Ascending aorta (tissue), 2 donors: ENCODE measurements at regions not wholly inside any gene's neighbourhood (a gene's known extent, or its start where the extent isn't known, plus 50 kb on each side); places are given as distances from the start of the nearest gene placed in this dataset.

ENCODE experiments used
- DNase-seq, 2 donors: peaks; one replicate each; pipeline ENCODE4 v3.0.0-alpha.2; 2019; ENCODE audit warnings: low spot score in 2 of 2
- H3K27ac ChIP-seq, 2 donors: fragments of 200-600 bp; sonication (generic); one replicate each; pipeline ENCODE4 v1.5.1; 2016 to 2017; ENCODE audit warnings: mild to moderate bottlenecking in 1 of 2
- H3K27me3 ChIP-seq: fragments of 200-600 bp; sonication (generic); one replicate; pipeline ENCODE4 v1.5.1; 2017
- H3K36me3 ChIP-seq, 2 donors: fragments of 200-600 bp; sonication (generic); one replicate each; pipeline ENCODE4 v1.5.1; 2016
- H3K4me1 ChIP-seq, 2 donors: fragments of 200-600 bp; sonication (generic); one replicate each; pipeline ENCODE4 v1.5.1; 2016 to 2017; ENCODE audit warnings: mild to moderate bottlenecking in 1 of 2
- H3K4me3 ChIP-seq, 2 donors: fragments of 200-600 bp; sonication (generic); one replicate each; pipeline ENCODE4 v1.5.1; 2016 to 2017; ENCODE audit warnings: mild to moderate bottlenecking in 1 of 2
- H3K9me3 ChIP-seq, 2 donors: fragments of 200-600 bp; sonication (generic); one replicate each; pipeline ENCODE4 v1.5.1; 2016
- intact Hi-C: fragments of 100-400 bp; cut with DNase I; formaldehyde crosslinking; loops from one replicate; pipeline ENCODE4 v1.15.1; 2023
- TF ChIP-seq, protein P1 (sequence below), 3 experiments: fragments of 200-600 bp in 2 of 3; fragments of 450-650 bp in 1 of 3; sonication (generic) in 2 of 3; IDR thresholded peaks; one replicate each; pipeline ENCODE4 v1.5.1; 2016 to 2019; ENCODE audit warnings: antibody characterized with exemption in 3 of 3, mild to moderate bottlenecking in 1 of 3, moderate library complexity in 1 of 3

GRCh38 chr2:5083402-5083801 lies 608.8 kb upstream of the SOX11 start:
- intact Hi-C loops = no loop called here

DNA sequence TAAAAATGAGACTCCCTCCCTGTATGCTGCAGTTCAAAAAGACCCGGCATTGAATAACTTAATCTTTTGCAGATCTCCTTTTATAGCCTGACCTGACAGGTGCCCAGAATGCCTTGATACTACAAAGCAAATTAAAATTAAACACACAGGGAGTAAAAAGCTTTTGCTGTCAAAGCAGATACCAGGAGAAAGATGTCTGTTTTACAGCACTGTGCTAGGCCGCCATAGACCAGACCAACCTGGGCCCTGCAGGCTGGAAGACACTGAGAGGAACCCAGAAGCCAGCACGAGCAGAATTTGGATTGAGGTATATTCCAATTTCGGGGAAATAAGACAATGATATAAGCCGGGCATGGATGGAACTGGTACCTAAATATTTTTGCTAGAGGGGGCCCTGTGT lies 602.8 kb upstream of the SOX11 start:
- Histone ChIP-seq H3K36me3 (no peaks in the 10 kb centered on the region), H3K9me3 (no peaks in the 10 kb centered on the region), H3K4me1 (no peaks in the 10 kb centered on the region), H3K27me3 (no peaks in the 10 kb centered on the region), H3K4me3 (no peak overlapping the region), H3K27ac (no peak overlapping the region)
- intact Hi-C loops = no loop called here
- DNase-seq = no peak
- TF ChIP-seq, protein P1, sequence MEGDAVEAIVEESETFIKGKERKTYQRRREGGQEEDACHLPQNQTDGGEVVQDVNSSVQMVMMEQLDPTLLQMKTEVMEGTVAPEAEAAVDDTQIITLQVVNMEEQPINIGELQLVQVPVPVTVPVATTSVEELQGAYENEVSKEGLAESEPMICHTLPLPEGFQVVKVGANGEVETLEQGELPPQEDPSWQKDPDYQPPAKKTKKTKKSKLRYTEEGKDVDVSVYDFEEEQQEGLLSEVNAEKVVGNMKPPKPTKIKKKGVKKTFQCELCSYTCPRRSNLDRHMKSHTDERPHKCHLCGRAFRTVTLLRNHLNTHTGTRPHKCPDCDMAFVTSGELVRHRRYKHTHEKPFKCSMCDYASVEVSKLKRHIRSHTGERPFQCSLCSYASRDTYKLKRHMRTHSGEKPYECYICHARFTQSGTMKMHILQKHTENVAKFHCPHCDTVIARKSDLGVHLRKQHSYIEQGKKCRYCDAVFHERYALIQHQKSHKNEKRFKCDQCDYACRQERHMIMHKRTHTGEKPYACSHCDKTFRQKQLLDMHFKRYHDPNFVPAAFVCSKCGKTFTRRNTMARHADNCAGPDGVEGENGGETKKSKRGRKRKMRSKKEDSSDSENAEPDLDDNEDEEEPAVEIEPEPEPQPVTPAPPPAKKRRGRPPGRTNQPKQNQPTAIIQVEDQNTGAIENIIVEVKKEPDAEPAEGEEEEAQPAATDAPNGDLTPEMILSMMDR (IDR thresholded peaks at IDR 0.05) = no peak

More at GRCh38 chr2:5083402-5083801, 608.8 kb upstream of the SOX11 start:
- H3K9me3 ChIP-seq = no peaks in the 10 kb centered on the region
- no peak overlapping the region for H3K4me3 ChIP-seq
- H3K27ac ChIP-seq = no peak overlapping the region
- H3K27me3 ChIP-seq = no peaks in the 10 kb centered on the region
- DNase-seq = no peak
- no peaks in the 10 kb centered on the region for H3K4me1 ChIP-seq
- H3K36me3 ChIP-seq = no peaks in the 10 kb centered on the region
- TF ChIP-seq, protein P1 (IDR thresholded peaks at IDR 0.05) = no peak

GRCh38 chr2:5093056-5093455 lies 599.1 kb upstream of the SOX11 start:
- intact Hi-C loops = no loop called here
- TF ChIP-seq, protein P1 (IDR thresholded peaks at IDR 0.05) = no peak
- Histone ChIP-seq H3K4me3 (no peak overlapping the region), H3K4me1 (no peaks in the 10 kb centered on the region), H3K36me3 (no peaks in the 10 kb centered on the region), H3K27ac (no peak overlapping the region), H3K27me3 (no peaks in the 10 kb centered on the region), H3K9me3 (no peaks in the 10 kb centered on the region)
- DNase-seq = no peak

- TF ChIP-seq, protein P1 (IDR thresholded peaks at IDR 0.05) = no peak
- Histone ChIP-seq H3K36me3 (no peaks in the 10 kb centered on the region), H3K27ac (no peak overlapping the region), H3K4me1 (no peaks in the 10 kb centered on the region), H3K4me3 (no peak overlapping the region), H3K27me3 (no peaks in the 10 kb centered on the region), H3K9me3 (no peaks in the 10 kb centered on the region)
- intact Hi-C loops = no loop called here
- no peak for DNase-seq
These were observed 598.7 kb upstream of the SOX11 start for GRCh38 chr2:5093518-5093917.

DNA sequence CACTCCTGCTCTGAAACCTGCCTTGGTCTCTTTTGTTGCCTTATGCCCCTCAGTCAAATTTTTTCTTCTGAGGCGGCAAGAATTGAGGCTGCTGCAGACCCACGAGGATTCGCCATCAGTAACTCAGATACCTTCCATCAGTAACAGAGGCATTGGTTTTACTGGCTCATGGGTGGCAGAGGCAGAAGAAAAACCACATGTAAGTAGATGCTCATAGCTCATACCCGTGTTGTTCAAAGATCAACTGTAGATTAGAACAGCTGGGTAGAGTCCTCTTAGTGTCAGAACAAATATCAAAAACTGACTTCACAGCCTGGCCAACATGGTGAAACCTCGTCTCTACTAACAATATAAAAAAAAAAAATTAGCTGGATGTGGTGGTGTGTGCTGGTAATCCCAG lies 598.0 kb upstream of the SOX11 start:
- H3K4me1 ChIP-seq = no peaks in the 10 kb centered on the region
- H3K9me3 ChIP-seq = no peaks in the 10 kb centered on the region
- H3K27me3 ChIP-seq = no peaks in the 10 kb centered on the region
- no peak overlapping the region for H3K27ac ChIP-seq
- no peak overlapping the region for H3K4me3 ChIP-seq
- TF ChIP-seq, protein P1 (IDR thresholded peaks at IDR 0.05) = no peak
- DNase-seq = no peak
- H3K36me3 ChIP-seq = no peaks in the 10 kb centered on the region
- intact Hi-C loops = no loop called here

DNA sequence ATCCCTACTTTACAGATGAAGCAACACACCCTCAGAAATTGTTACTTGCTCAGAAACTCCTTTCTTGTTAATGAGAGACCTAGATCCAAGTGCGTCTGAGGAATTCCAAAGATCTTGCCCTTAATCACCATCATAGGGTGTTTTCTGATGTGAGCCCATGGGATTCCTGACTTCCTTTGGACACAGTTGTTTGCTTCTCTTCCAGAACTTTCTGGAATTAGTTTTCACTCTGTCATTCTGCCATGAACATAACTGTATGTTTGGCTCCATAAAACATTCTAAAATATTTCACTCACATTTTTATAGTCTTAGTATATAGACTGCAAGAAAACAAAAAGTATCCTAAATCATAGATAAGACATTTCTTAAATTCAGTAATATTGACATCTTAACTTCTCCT lies 593.9 kb upstream of the SOX11 start:
- TF ChIP-seq, protein P1 (IDR thresholded peaks at IDR 0.05) = no peak
- H3K36me3 ChIP-seq = no peaks in the 10 kb centered on the region
- intact Hi-C loops = no loop called here

More for the DNA sequence above, 593.9 kb upstream of the SOX11 start:
- no peak for DNase-seq
- Histone ChIP-seq H3K27me3 (no peaks in the 10 kb centered on the region), H3K9me3 (no peaks in the 10 kb centered on the region), H3K4me1 (no peaks in the 10 kb centered on the region), H3K27ac (no peak overlapping the region), H3K4me3 (no peak overlapping the region)
